Keratinocyte (primary cell): ENCODE measurements at regions not wholly inside any gene's neighbourhood (a gene's known extent, or its start where the extent isn't known, plus 50 kb on each side); places are given as distances from the start of the nearest gene placed in this dataset.

Experiments used
- DNase-seq: peaks from one replicate; pipeline ENCODE4 v3.0.0-alpha.2; 2011; ENCODE audit warnings: low read depth, missing footprints, low spot score
- FAIRE-seq: peaks from 2 replicates; lab custom pipeline; 2011; peaks lifted over from hg19 to GRCh38; lab: Jason Lieb, UNC
- H2AFZ ChIP-seq: 2 replicates; pipeline ENCODE4 v1.6.0; 2012; ENCODE audit warnings: low read length, control low read depth, inconsistent platforms; ENCODE audit not compliant: control insufficient read depth
- H3K27ac ChIP-seq: 2 replicates; pipeline ENCODE4 v1.5.1; 2011; ENCODE audit warnings: low read length; ENCODE audit not compliant: control insufficient read depth, insufficient read depth
- H3K27me3 ChIP-seq: 3 replicates; pipeline ENCODE4 v1.6.0; 2011; ENCODE audit warnings: low read length; ENCODE audit not compliant: control insufficient read depth, insufficient read depth; ENCODE audit errors: extremely low read depth
- H3K36me3 ChIP-seq, 2 experiments: 2 replicates in 1 of 2; 3 replicates in 1 of 2; pipeline ENCODE4 v1.5.1; 2011; ENCODE audit warnings: low read length in 2 of 2, mild to moderate bottlenecking in 1 of 2; ENCODE audit not compliant: control insufficient read depth in 2 of 2, insufficient read depth in 2 of 2; ENCODE audit errors: extremely low read depth in 1 of 2
- H3K4me1 ChIP-seq: 3 replicates; pipeline ENCODE4 v1.5.1; 2011; ENCODE audit warnings: low read length; ENCODE audit not compliant: control insufficient read depth, insufficient read depth; ENCODE audit errors: extremely low read depth
- H3K4me2 ChIP-seq: 3 replicates; pipeline ENCODE4 v1.6.0; 2011; ENCODE audit warnings: low read depth, low read length; ENCODE audit not compliant: control insufficient read depth, insufficient read depth; ENCODE audit errors: extremely low read depth
- H3K4me3 ChIP-seq, 3 experiments: fragments of 200-600 bp in 1 of 3; sonication (generic) in 1 of 3; 2 replicates in 2 of 3; 3 replicates in 1 of 3; pipeline ENCODE4 v1.5.1; 2011 to 2016; ENCODE audit warnings: low read length in 3 of 3, mild to moderate bottlenecking in 3 of 3, control low read depth in 2 of 3, inconsistent platforms in 1 of 3, low read depth in 1 of 3, mixed read lengths in 1 of 3, mixed run types in 1 of 3, moderate library complexity in 1 of 3; ENCODE audit not compliant: control insufficient read depth in 2 of 3, insufficient read depth in 2 of 3; ENCODE audit errors: extremely low read depth in 1 of 3
- H3K79me2 ChIP-seq: 2 replicates; pipeline ENCODE4 v1.6.0; 2012; ENCODE audit warnings: low read length; ENCODE audit not compliant: control insufficient read depth, insufficient read depth
- H3K9ac ChIP-seq: 3 replicates; pipeline ENCODE4 v1.6.0; 2011; ENCODE audit warnings: low read length; ENCODE audit not compliant: control insufficient read depth, insufficient read depth; ENCODE audit errors: extremely low read depth
- H3K9me1 ChIP-seq: 3 replicates; pipeline ENCODE4 v1.6.0; 2011; ENCODE audit warnings: low read length; ENCODE audit not compliant: control insufficient read depth, insufficient read depth; ENCODE audit errors: extremely low read depth
- H3K9me3 ChIP-seq: 2 replicates; pipeline ENCODE4 v1.5.1; 2012; ENCODE audit warnings: low read depth, low read length; ENCODE audit not compliant: control insufficient read depth
- H4K20me1 ChIP-seq: 3 replicates; pipeline ENCODE4 v1.6.0; 2011; ENCODE audit warnings: low read length; ENCODE audit not compliant: control insufficient read depth, insufficient read depth; ENCODE audit errors: extremely low read depth
- CTCF ChIP-seq, 3 experiments: IDR thresholded peaks in 1 of 3; conservative IDR thresholded peaks in 1 of 3; optimal IDR thresholded peaks in 1 of 3; 2 replicates in 2 of 3; 3 replicates in 1 of 3; pipeline versions ENCODE3 to v1.5.1; 2011; ENCODE audit warnings: low read length in 3 of 3, mild to moderate bottlenecking in 3 of 3, moderate library complexity in 2 of 3, control low read depth in 1 of 3, inconsistent platforms in 1 of 3; ENCODE audit not compliant: insufficient read depth in 2 of 3; ENCODE audit errors: extremely low read depth in 1 of 3
- EZH2 ChIP-seq: IDR thresholded peaks from one replicate; pipeline ENCODE4 v1.6.1; 2012; ENCODE audit warnings: inconsistent platforms, mild to moderate bottlenecking, low read length, moderate library complexity
- dilution Hi-C: fragments of 300-500 bp; cut with MboI; formaldehyde crosslinking; loops from one replicate; pipeline ENCODE4 v1.7.0; 2020; ENCODE audit warnings: low sequenced_read_pairs; ENCODE audit not compliant: extremely low pct_ligation_motif_present

- dilution Hi-C loops: no loop called here
- H3K9me3 ChIP-seq: no peaks in the 10 kb centered on the region
- no peaks in the 10 kb centered on the region for H3K79me2 ChIP-seq
- no peak overlapping the region for H3K9ac ChIP-seq
- H3K4me1 ChIP-seq: no peaks in the 10 kb centered on the region
- DNase-seq: no peak
- no peak for TF ChIP-seq CTCF (optimal IDR thresholded peaks at IDR 0.05 in 1 of 3, IDR thresholded peaks at IDR 0.05 in 1 of 3, conservative IDR thresholded peaks at IDR 0.05 in 1 of 3; ENCODE audit: extremely low read depth in 1 of 3, insufficient read depth in 2 of 3, low read length in 3 of 3)
- TF ChIP-seq EZH2: no peak
- H3K27me3 ChIP-seq: no peaks in the 10 kb centered on the region
- H3K4me2 ChIP-seq: no peak overlapping the region
- no peak overlapping the region for H3K4me3 ChIP-seq
- no peak overlapping the region for H2AFZ ChIP-seq
- FAIRE-seq: no peak
- no peaks in the 10 kb centered on the region for H3K9me1 ChIP-seq
- no peak overlapping the region for H3K27ac ChIP-seq
- H3K36me3 ChIP-seq: no peaks in the 10 kb centered on the region
- no peaks in the 10 kb centered on the region for H4K20me1 ChIP-seq
These were observed 351.7 kb upstream of the ARGLU1 start for GRCh38 chr13:106919638-106920037.

- H2AFZ ChIP-seq: no peak overlapping the region
- no peak overlapping the region for H3K4me3 ChIP-seq
- H3K79me2 ChIP-seq: no peaks in the 10 kb centered on the region
- H3K27me3 ChIP-seq: no peaks in the 10 kb centered on the region
- H3K36me3 ChIP-seq: no peaks in the 10 kb centered on the region
- no peaks in the 10 kb centered on the region for H3K9me3 ChIP-seq
- H3K4me2 ChIP-seq: no peak overlapping the region
- no peak overlapping the region for H3K27ac ChIP-seq
- dilution Hi-C loops: no loop called here
- no peak overlapping the region for H3K9ac ChIP-seq
- FAIRE-seq: no peak
- DNase-seq: no peak
- H3K9me1 ChIP-seq: no peaks in the 10 kb centered on the region
- no peak for TF ChIP-seq EZH2
- no peak for TF ChIP-seq CTCF (optimal IDR thresholded peaks at IDR 0.05 in 1 of 3, IDR thresholded peaks at IDR 0.05 in 1 of 3, conservative IDR thresholded peaks at IDR 0.05 in 1 of 3; ENCODE audit: extremely low read depth in 1 of 3, insufficient read depth in 2 of 3, low read length in 3 of 3)
- H3K4me1 ChIP-seq: no peaks in the 10 kb centered on the region
- H4K20me1 ChIP-seq: no peaks in the 10 kb centered on the region
These were observed 351.2 kb upstream of the ARGLU1 start for GRCh38 chr13:106919133-106919532.
